IMR-90 (cell line): ENCODE measurements at regions not wholly inside any gene's neighbourhood (a gene's known extent, or its start where the extent isn't known, plus 50 kb on each side); places are given as distances from the start of the nearest gene placed in this dataset.

ENCODE experiments used
- CTCF ChIP-seq: conservative IDR thresholded peaks from 2 replicates; pipeline ENCODE4 v1.5.1; 2012; ENCODE audit warnings: mild to moderate bottlenecking, low read depth, low read length, improper control_type of control experiment
- POLR2A ChIP-seq: IDR thresholded peaks from 2 replicates; pipeline ENCODE4 v1.6.1; 2012; ENCODE audit warnings: mild to moderate bottlenecking, low read depth, low read length
- RAD21 ChIP-seq: IDR thresholded peaks from 2 replicates; pipeline ENCODE4 v1.6.1; 2012; ENCODE audit warnings: low read length, improper control_type of control experiment
- USF2 ChIP-seq: fragments of 150-350 bp; IDR thresholded peaks from 2 replicates; pipeline ENCODE4 v1.6.1; 2017; ENCODE audit warnings: mild to moderate bottlenecking, antibody characterized with exemption, low read length, low read depth

GRCh38 chr15:94701281-94701985 lies 470.1 kb downstream of the MCTP2 start:
- TF ChIP-seq RAD21, result no peak
- no peak for TF ChIP-seq CTCF
- TF ChIP-seq USF2, result no peak
- no peak for TF ChIP-seq POLR2A
